OCI-LY7 (cell line): ENCODE measurements at regions not wholly inside any gene's neighbourhood (a gene's known extent, or its start where the extent isn't known, plus 50 kb on each side); places are given as distances from the start of the nearest gene placed in this dataset.

ENCODE experiments used
- BruUV-seq: library from RNA; stranded (reverse); fragments of 400-500 nt; replicated peaks from 2 replicates; lab custom pipeline; 2021; lab: Mats Ljungman, UMichigan
- CTCF ChIA-PET: fragments of 300-600 bp; sonication (Branson Sonifier 250); formaldehyde crosslinking; loops from one replicate; lab custom pipeline; 2022; ENCODE audit warnings: antibody characterized with exemption; ENCODE audit not compliant: unreplicated experiment; lab: Charles Lee
- POLR2A ChIA-PET: fragments of 300-600 bp; sonication (Branson Sonifier 250); formaldehyde crosslinking; loops from one replicate; lab custom pipeline; 2022; ENCODE audit warnings: antibody characterized with exemption; lab: Charles Lee
- DNase-seq: peaks from one replicate; pipeline ENCODE4 v3.0.0-alpha.2; 2015; ENCODE audit warnings: low spot score
- H2AFZ ChIP-seq: fragments of 200-600 bp; sonication (generic), shearing (Covaris generic); 2 replicates; pipeline ENCODE4 v1.6.1; 2014; ENCODE audit warnings: mild to moderate bottlenecking, antibody characterized with exemption, low read length, moderate library complexity
- H3K27ac ChIP-seq: fragments of 200-600 bp; sonication (generic); 2 replicates; pipeline ENCODE4 v1.5.1; 2014; ENCODE audit warnings: mixed run types, low read depth, mild to moderate bottlenecking, moderate library complexity, low read length, inconsistent platforms; ENCODE audit not compliant: poor library complexity, severe bottlenecking
- H3K36me3 ChIP-seq: fragments of 200-600 bp; sonication (generic); 2 replicates; pipeline ENCODE4 v1.6.1; 2014; ENCODE audit warnings: mild to moderate bottlenecking, antibody characterized with exemption, low read length, moderate library complexity, mixed read lengths; ENCODE audit not compliant: insufficient read depth
- H3K4me1 ChIP-seq: fragments of 200-600 bp; sonication (generic); 2 replicates; pipeline ENCODE4 v1.5.1; 2014; ENCODE audit warnings: mild to moderate bottlenecking, low read length; ENCODE audit not compliant: insufficient read depth, poor library complexity, severe bottlenecking
- H3K4me2 ChIP-seq: fragments of 200-600 bp; sonication (generic); 2 replicates; pipeline ENCODE4 v1.6.1; 2014; ENCODE audit warnings: mild to moderate bottlenecking, low read length
- H3K4me3 ChIP-seq: fragments of 200-600 bp; sonication (generic); 2 replicates; pipeline ENCODE4 v1.5.1; 2014; ENCODE audit warnings: mild to moderate bottlenecking, low read depth, low read length; ENCODE audit not compliant: poor library complexity, severe bottlenecking
- H3K79me2 ChIP-seq: fragments of 200-600 bp; sonication (generic); 2 replicates; pipeline ENCODE4 v1.6.1; 2016; ENCODE audit warnings: low read depth, mild to moderate bottlenecking, low read length, moderate library complexity, mixed read lengths; ENCODE audit not compliant: insufficient read depth
- H3K9me2 ChIP-seq: fragments of 200-600 bp; sonication (generic); 2 replicates; pipeline ENCODE4 v1.6.1; 2016; ENCODE audit warnings: mild to moderate bottlenecking, low read length, mixed read lengths; ENCODE audit not compliant: insufficient read depth
- H3K9me3 ChIP-seq: fragments of 200-600 bp; sonication (generic); 2 replicates; pipeline ENCODE4 v1.6.1; 2014; ENCODE audit warnings: mild to moderate bottlenecking, mixed run types, low read length, mixed read lengths
- H4K20me1 ChIP-seq: fragments of 200-600 bp; sonication (generic); 2 replicates; pipeline ENCODE4 v1.6.1; 2014; ENCODE audit warnings: mild to moderate bottlenecking, antibody characterized with exemption, low read length, moderate library complexity, mixed read lengths; ENCODE audit not compliant: insufficient read depth
- EZH2phosphoT487 ChIP-seq: fragments of 200-600 bp; sonication (generic); IDR thresholded peaks from 2 replicates; pipeline ENCODE4 v1.6.1; 2018; ENCODE audit warnings: low read depth, borderline replicate concordance, mild to moderate bottlenecking, mixed run types, antibody characterized with exemption, low read length, moderate library complexity, mixed read lengths
- intact Hi-C: fragments of 100-400 bp; cut with micrococcal nuclease; formaldehyde crosslinking; loops from one replicate; pipeline ENCODE4 v1.10.0; 2022; ENCODE audit not compliant: unreplicated experiment
- TF ChIP-seq, protein P1 (sequence below): fragments of 200-600 bp; sonication (generic); conservative IDR thresholded peaks from 2 replicates; pipeline ENCODE4 v1.5.1; 2014; ENCODE audit warnings: mild to moderate bottlenecking, antibody characterized with exemption, low read length, moderate library complexity, mixed read lengths

DNA sequence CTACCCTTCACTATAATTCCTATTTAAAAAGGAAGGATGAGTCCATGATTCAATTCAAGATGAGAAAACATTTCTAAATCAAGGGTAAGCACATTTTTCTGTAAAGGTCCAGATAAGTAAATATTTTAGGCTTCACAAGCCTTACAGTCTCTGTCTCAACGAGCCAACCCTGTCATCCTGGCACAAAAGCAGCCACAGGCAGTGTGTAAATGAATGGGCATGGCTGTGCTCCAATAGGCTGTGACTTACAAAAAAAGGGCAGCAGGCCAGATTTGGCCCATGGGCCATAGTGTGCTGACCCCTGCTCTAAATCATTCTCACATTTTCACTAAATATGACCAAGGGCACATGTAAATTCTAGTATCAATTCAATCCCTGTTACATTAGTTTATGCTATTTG lies 200.4 kb downstream of the WNT5A start:
- no peak overlapping the region for H3K4me2 ChIP-seq
- TF ChIP-seq, protein P1, sequence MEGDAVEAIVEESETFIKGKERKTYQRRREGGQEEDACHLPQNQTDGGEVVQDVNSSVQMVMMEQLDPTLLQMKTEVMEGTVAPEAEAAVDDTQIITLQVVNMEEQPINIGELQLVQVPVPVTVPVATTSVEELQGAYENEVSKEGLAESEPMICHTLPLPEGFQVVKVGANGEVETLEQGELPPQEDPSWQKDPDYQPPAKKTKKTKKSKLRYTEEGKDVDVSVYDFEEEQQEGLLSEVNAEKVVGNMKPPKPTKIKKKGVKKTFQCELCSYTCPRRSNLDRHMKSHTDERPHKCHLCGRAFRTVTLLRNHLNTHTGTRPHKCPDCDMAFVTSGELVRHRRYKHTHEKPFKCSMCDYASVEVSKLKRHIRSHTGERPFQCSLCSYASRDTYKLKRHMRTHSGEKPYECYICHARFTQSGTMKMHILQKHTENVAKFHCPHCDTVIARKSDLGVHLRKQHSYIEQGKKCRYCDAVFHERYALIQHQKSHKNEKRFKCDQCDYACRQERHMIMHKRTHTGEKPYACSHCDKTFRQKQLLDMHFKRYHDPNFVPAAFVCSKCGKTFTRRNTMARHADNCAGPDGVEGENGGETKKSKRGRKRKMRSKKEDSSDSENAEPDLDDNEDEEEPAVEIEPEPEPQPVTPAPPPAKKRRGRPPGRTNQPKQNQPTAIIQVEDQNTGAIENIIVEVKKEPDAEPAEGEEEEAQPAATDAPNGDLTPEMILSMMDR = no peak
- TF ChIP-seq EZH2phosphoT487 = no peak
- H3K9me2 ChIP-seq = no peaks in the 10 kb centered on the region; the same call in 1 of the 2 replicates
- ChIA-PET CTCF (no interaction called here), POLR2A (interaction anchor here (0.6 to 1.8 kb wide), 2 partner anchors 11 to 55 kb away, joined by 3 to 7 read pairs; no protein-coding TSS in a partner anchor)
- H3K4me3 ChIP-seq = no peak overlapping the region
- no peaks in the 10 kb centered on the region for H3K36me3 ChIP-seq
- H3K9me3 ChIP-seq = no peaks in the 10 kb centered on the region
- DNase-seq = no peak
- no peaks in the 10 kb centered on the region for H3K79me2 ChIP-seq
- H3K4me1 ChIP-seq = no peaks in the 10 kb centered on the region
- no peak overlapping the region for H2AFZ ChIP-seq
- H4K20me1 ChIP-seq = no peaks in the 10 kb centered on the region
- H3K27ac ChIP-seq = no peak overlapping the region
- BruUV-seq = no TSS peak
- intact Hi-C loops = no loop called here

DNA sequence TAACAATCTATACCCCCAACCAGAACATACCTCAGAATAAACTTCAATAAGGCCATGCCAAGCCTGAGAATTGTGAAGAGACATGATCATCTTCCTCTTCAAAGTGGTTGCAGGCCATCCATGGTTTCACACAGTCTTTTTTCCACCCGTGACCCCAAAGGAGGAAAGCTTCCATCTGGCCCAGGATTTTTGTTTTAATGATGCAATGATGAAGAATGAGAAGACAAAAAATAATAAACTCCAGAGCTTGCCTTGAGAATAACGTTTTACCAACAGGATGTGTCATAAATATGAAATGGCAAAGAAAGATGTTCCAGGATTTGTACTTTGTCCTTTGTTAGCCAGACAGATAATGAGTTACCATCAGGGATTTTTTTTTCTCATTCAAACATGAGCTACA lies 201.9 kb downstream of the WNT5A start:
- Histone ChIP-seq H3K4me2 (no peak overlapping the region), H3K9me3 (no peaks in the 10 kb centered on the region), H3K27ac (no peak overlapping the region), H3K36me3 (no peaks in the 10 kb centered on the region), H2AFZ (no peak overlapping the region), H3K4me1 (no peaks in the 10 kb centered on the region), H3K4me3 (no peak overlapping the region), H3K79me2 (no peaks in the 10 kb centered on the region), H3K9me2 (no peaks in the 10 kb centered on the region; the same call in 1 of the 2 replicates), H4K20me1 (no peaks in the 10 kb centered on the region)
- no TSS peak for BruUV-seq
- TF ChIP-seq EZH2phosphoT487 = no peak
- TF ChIP-seq, protein P1 = no peak
- intact Hi-C loops = no loop called here
- no peak for DNase-seq
- ChIA-PET CTCF (no interaction called here), POLR2A (interaction anchor here (1.2 to 1.8 kb wide), 2 partner anchors 10 to 12 kb away, joined by 4 to 7 read pairs; no protein-coding TSS in a partner anchor)

DNA sequence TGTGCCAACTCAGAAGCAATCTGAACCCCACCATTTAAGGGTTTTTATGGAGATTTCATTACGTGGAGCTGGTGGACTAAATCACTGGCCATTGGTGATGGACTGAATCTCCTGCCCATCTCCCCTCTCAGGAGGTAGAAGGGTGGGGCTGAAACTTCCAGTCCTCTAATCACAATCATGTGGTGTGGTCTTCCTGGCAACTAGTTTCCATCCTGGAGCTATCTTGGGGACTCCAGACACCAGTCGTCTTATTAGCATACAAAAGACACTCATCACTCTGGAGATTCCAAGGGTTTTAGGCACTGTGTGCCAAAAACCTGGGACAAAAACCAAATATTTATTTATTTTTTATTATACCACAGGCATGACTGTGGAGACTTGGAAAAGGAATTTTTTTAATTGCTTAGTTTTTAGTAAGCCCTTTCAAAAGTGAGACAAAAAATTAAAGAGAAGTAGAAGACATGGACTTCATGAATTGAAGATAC lies 203.6 kb downstream of the WNT5A start:
- CTCF ChIA-PET = no interaction called here
- Histone ChIP-seq H3K79me2 (no peaks in the 10 kb centered on the region), H3K4me2 (no peak overlapping the region), H3K36me3 (no peaks in the 10 kb centered on the region), H3K4me1 (no peaks in the 10 kb centered on the region), H3K9me2 (no peaks in the 10 kb centered on the region), H3K27ac (no peak overlapping the region), H3K4me3 (no peak overlapping the region), H4K20me1 (no peaks in the 10 kb centered on the region), H3K9me3 (no peaks in the 10 kb centered on the region), H2AFZ (no peak overlapping the region)
- no TSS peak for BruUV-seq
- intact Hi-C loops = no loop called here
- POLR2A ChIA-PET = interaction anchor here (1.0 kb wide), 1 partner anchor 11 kb away, joined by 3 read pairs; no protein-coding TSS in a partner anchor
- TF ChIP-seq, protein P1 = no peak
- no peak for TF ChIP-seq EZH2phosphoT487
- no peak for DNase-seq
